H1 (cell line): ENCODE measurements at regions not wholly inside any gene's neighbourhood (a gene's known extent, or its start where the extent isn't known, plus 50 kb on each side); places are given as distances from the start of the nearest gene placed in this dataset.

Experiments used
- SRF ChIP-seq: IDR thresholded peaks from 2 replicates; pipeline ENCODE4 v1.6.1; 2011; ENCODE audit warnings: mild to moderate bottlenecking, low read depth, low read length, moderate library complexity
- TF ChIP-seq, protein P1 (sequence below): IDR thresholded peaks from 2 replicates; pipeline ENCODE4 v1.6.1; 2011; ENCODE audit warnings: low read length, improper control_type of control experiment

DNA sequence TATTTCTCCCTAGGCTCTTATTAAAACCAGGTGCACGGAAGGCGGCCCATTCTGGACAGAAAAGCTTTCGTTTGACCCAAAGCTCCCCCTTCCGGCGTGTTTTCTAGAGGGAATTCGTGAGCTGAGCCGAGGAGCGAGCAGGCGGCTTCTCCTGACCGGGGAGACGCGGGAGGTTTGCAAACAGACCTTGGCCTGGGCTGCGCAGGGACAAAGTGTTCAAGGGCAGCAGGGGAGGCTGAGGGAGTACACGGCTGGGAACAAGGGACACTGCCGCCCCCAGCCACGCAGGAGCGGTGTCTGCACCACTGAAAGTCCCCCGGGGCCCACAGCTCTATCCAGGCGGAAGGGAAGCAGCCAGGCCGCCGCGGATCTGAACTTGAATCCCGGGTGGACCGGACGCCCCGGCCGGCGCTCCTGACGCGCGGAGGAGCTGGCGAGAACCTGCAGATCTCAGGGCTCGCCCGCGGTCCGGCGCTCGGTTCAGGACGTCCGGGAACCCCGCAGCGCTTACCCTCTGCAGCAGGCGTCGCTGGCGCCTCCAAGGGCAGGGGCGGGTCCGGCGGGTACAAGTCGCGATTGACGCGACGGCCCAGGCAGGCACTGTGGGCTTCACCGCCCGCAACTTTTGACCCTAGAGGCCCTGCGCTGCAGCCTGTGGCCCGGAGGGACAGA is 101.9 kb downstream of the WT1 start (continued):
- TF ChIP-seq, protein P1, sequence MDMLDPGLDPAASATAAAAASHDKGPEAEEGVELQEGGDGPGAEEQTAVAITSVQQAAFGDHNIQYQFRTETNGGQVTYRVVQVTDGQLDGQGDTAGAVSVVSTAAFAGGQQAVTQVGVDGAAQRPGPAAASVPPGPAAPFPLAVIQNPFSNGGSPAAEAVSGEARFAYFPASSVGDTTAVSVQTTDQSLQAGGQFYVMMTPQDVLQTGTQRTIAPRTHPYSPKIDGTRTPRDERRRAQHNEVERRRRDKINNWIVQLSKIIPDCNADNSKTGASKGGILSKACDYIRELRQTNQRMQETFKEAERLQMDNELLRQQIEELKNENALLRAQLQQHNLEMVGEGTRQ, result no peak
- TF ChIP-seq SRF, result no peak
